ENCODE measurements at regions not wholly inside any gene's neighbourhood (a gene's known extent, or its start where the extent isn't known, plus 50 kb on each side); places are given as distances from the start of the nearest gene placed in this dataset.

- TF ChIP-seq, protein P1, sequence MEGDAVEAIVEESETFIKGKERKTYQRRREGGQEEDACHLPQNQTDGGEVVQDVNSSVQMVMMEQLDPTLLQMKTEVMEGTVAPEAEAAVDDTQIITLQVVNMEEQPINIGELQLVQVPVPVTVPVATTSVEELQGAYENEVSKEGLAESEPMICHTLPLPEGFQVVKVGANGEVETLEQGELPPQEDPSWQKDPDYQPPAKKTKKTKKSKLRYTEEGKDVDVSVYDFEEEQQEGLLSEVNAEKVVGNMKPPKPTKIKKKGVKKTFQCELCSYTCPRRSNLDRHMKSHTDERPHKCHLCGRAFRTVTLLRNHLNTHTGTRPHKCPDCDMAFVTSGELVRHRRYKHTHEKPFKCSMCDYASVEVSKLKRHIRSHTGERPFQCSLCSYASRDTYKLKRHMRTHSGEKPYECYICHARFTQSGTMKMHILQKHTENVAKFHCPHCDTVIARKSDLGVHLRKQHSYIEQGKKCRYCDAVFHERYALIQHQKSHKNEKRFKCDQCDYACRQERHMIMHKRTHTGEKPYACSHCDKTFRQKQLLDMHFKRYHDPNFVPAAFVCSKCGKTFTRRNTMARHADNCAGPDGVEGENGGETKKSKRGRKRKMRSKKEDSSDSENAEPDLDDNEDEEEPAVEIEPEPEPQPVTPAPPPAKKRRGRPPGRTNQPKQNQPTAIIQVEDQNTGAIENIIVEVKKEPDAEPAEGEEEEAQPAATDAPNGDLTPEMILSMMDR (IDR thresholded peaks at IDR 0.05), result no peak
- TF ChIP-seq POLR2A (IDR thresholded peaks at IDR 0.05), result no peak
- TF ChIP-seq POLR2AphosphoS5 (IDR thresholded peaks at IDR 0.05; ENCODE audit: insufficient read depth in 1 of 2, low read depth in 1 of 2), result no peak
Observed at GRCh38 chr2:126846241-126846640, 52.4 kb upstream of the TEX51 start.
